HG02981 (cell line): ENCODE measurements at regions not wholly inside any gene's neighbourhood (a gene's known extent, or its start where the extent isn't known, plus 50 kb on each side); places are given as distances from the start of the nearest gene placed in this dataset.

ENCODE experiments used
- ATAC-seq: cut with Tn5 transposase; IDR thresholded peaks from one replicate; pipeline ENCODE4 v1.9.1; 2021; ENCODE audit warnings: mild to moderate bottlenecking, moderate library complexity; ENCODE audit not compliant: unreplicated experiment

GRCh38 chr16:72424757-72425156, 252.8 kb upstream of the PMFBP1 start:
- no peak for ATAC-seq

GRCh38 chr16:72422308-72422897, 250.4 kb upstream of the PMFBP1 start:
- no peak for ATAC-seq

- no peak for ATAC-seq
These were observed 247.7 kb upstream of the PMFBP1 start for GRCh38 chr16:72419638-72420037.

- ATAC-seq, result no peak
These were observed 243.4 kb upstream of the PMFBP1 start for GRCh38 chr16:72415379-72415778.

- no peak for ATAC-seq
These were observed 238.5 kb upstream of the PMFBP1 start for GRCh38 chr16:72410492-72410891.

GRCh38 chr16:72409423-72409822, 237.5 kb upstream of the PMFBP1 start:
- no peak for ATAC-seq

- ATAC-seq, result no peak
These were observed 234.4 kb upstream of the PMFBP1 start for GRCh38 chr16:72406390-72406789.

GRCh38 chr16:72404299-72404698, 232.3 kb upstream of the PMFBP1 start:
- no peak for ATAC-seq

GRCh38 chr16:72401084-72401361, 229.1 kb upstream of the PMFBP1 start:
- no peak for ATAC-seq

- peak; percentile 72 for ATAC-seq
These were observed 228.5 kb upstream of the PMFBP1 start for GRCh38 chr16:72400257-72401083.

GRCh38 chr16:72399811-72400210, 227.9 kb upstream of the PMFBP1 start:
- no peak for ATAC-seq

- no peak for ATAC-seq
These were observed 225.9 kb upstream of the PMFBP1 start for GRCh38 chr16:72397876-72398275.

- no peak for ATAC-seq
These were observed 222.6 kb upstream of the PMFBP1 start for GRCh38 chr16:72394526-72394925.

GRCh38 chr16:72389791-72390190, 217.8 kb upstream of the PMFBP1 start:
- ATAC-seq, result no peak

GRCh38 chr16:72388007-72388406, 216.1 kb upstream of the PMFBP1 start:
- no peak for ATAC-seq

GRCh38 chr16:72384651-72385050, 212.7 kb upstream of the PMFBP1 start:
- ATAC-seq, result no peak

- ATAC-seq, result no peak
These were observed 208.3 kb upstream of the PMFBP1 start for GRCh38 chr16:72380283-72380682.

- no peak for ATAC-seq
These were observed 201.2 kb upstream of the PMFBP1 start for GRCh38 chr16:72373201-72373600.

GRCh38 chr16:72372087-72373045, 200.4 kb upstream of the PMFBP1 start:
- ATAC-seq, result no peak

- ATAC-seq, result no peak
These were observed 199.5 kb upstream of the PMFBP1 start for GRCh38 chr16:72371307-72372086.

- ATAC-seq, result no peak
These were observed 197.3 kb upstream of the PMFBP1 start for GRCh38 chr16:72369274-72369673.
